ENCODE measurements at regions not wholly inside any gene's neighbourhood (a gene's known extent, or its start where the extent isn't known, plus 50 kb on each side); places are given as distances from the start of the nearest gene placed in this dataset.

DNA sequence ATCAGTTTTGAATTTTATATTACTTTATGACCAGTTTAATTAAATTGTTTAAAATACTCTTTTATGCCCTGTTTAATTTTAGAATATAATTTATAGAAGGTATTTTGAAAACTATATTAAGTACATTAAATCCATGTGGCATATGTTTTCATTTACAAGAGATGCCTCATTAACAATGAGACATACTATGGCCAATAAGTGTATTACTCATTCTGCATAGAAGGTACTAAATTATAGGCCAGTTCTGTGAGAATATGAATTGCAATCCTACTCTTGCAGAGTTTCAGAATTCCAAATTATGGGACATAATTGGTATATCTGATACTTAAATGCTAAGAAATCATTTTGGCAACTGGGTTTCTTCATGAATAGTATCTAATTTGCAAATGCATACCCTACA, 951.1 kb downstream of the FAT4 start:
- no peak for DNase-seq

DNA sequence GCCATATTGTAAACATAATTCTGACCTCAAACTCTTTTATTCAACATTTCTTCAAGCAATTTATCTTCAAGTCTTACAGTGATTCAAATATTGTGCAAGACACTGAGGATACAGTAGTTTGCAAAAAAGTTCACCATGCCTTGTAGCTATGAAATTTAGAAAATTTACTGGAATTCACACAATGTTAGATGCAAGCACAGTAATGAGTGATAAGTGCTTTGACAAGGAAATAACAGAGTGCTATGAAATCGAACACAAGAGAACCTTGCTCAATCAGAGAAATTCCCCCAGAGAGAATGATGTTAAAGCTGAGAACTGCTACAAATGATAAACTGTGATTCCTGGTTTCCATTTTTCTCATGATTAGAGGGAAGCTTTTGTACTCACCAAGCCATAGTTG, 952.9 kb downstream of the FAT4 start:
- DNase-seq: no peak

DNA sequence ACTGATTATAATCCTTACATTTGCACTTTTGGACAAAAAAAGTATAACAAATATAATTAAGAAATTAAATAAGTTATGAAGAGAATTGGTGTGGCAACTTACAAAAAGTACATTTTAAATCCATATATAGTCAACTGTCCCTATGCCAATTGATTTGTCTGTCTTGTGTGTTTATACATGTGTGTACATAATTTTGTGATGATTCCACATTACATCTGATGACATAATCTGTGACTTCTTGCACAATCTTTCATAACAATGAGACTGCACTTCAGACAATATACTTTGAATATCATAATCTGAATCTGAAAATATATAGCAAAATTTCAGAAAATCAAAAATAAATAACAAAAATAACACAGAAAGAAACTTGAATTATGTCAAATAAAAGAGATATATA, 953.4 kb downstream of the FAT4 start:
- DNase-seq: no peak

DNA sequence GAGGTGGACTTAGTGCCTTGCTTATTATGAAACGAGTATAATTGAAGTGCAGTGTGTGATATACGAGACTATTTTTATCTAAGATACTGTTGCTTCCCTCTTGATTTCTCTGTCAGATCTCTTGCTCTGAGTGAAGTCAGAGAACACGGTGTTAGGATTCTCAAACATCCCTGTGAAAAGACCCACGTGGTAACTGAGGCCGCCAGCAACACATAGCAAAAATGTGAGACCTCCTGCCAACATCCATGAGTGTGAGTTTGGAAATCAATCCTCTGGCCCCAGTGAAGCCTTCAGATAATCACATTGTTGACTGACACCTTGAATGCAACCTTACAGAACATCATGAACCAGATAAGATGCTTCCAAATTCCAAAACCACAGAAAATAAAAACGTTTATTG, 954.4 kb downstream of the FAT4 start:
- DNase-seq: no peak

DNA sequence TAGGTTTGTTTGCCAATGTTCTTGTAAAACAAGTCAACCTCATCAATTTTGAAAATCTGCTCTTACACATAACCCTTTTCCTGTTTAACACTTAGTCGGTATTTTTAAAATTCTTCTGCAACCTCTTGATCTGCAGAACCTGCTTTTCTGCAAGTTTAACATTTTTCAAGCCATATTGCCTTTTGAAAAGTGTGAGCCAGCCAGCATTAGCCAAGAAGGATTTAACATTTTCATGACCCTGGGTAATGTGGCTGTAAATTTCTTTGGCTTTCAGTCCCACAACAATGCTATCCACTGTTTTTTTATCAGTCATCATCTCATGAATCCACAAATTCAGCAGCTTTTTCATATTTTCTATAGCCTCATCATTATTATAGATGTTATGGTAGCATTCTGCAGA, 956.5 kb downstream of the FAT4 start:
- no peak for DNase-seq

DNA sequence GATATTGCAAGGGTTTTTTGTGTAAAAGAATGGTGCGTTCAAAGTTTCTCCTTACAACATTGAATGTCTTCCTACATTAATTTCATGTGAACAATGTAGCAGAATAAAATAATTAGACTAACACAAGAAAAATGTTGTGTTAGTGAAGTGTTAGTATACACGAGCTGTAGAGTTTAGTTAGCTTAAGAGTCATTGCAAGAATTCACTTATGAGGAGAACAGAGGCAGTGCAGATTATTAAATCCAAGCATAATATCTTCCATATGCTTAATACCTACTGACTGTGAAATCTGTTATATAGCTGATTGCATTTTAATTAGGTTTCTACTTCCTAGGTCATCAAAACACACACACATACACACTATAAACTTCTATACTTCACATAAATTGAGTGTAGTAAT, 959.0 kb downstream of the FAT4 start:
- DNase-seq: no peak

DNA sequence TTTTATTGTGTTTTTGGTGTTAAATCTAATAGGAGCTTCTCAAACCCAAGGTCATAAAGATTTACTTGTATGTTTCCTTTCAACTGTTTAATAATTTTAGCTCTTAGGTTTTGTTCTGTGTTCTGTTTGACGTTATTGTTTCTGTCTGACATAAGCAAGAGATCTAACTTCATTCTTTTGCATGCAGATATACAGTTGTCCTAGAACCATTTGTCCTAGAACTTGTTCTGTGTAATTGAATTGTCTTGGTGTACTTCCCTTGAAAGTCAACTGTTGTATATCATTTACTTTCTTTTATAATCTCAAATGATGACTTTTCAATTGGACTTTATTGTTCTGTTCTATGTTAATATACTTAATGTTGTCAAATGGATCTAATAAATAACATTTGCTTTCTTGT, 977.1 kb downstream of the FAT4 start:
- no peak for DNase-seq

DNA sequence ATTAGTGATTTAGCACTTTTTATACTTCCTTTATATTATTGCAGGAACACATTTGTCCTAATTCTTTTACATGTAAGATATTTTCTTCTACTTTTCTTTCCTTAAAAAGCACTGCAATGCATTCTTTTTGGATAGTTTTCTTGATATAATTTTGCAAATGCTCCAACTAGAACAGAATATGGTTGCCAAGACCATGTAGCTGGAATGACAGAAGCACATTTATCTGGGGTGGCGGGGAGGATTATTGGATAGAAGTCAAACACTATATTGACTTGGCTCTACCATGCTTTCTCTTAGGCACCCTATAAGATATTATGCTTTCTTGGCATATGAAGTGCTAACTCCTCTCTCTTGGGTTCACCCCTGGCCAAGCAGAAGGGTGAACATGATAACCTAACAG, 983.5 kb downstream of the FAT4 start:
- no peak for DNase-seq

DNA sequence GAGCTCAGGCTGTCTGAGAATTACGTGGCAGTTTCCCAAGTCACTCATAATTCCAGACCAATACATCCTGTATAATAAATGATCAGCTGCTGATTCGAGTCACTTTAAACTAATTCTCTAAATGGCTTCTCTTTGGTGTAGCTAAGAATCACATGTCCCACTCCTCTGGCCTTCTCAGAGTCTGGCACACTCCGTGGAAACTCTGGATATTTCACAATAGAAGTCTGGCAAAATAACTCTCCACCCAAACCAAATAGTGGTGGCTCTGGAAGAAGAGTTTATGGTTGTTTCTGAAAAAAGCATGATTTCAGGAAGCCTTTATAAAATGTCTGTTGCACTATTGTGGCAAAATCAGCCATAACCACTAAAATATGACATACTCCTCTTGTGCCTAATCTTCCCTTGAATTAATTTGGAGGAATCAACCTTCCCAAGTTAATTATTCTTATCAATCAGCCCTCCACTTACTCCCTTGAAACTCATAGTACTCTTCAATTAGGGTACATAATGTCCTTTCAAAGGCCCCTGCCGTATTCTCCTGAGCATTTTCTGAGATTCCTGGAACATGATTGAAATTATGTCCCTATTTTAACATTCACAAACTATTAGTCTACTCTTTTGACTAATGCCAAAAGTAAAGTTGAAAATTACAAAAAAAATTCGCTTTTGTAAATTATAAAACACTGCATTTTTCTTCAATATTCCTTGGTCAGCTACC, 991.6 kb downstream of the FAT4 start:
- DNase-seq: no peak

DNA sequence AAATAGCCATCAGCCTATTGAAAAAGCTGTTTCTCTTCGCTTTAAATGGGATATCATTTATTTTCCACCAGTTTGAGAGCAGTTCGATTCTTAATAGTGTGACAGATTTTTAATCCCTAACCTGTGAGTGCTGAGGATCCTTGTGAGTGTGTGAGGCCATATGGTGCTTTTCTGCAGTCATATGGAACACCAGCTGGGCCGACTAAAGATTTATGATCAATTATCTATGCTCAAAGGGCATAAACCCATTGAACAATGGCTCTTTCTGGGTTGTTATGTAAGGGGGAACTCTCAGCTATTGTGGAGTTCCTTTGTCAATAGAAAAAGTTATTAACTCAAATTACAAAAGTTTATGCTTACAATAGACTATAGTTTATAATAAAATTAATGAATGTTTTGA, 1003.6 kb downstream of the FAT4 start:
- no peak for DNase-seq

DNA sequence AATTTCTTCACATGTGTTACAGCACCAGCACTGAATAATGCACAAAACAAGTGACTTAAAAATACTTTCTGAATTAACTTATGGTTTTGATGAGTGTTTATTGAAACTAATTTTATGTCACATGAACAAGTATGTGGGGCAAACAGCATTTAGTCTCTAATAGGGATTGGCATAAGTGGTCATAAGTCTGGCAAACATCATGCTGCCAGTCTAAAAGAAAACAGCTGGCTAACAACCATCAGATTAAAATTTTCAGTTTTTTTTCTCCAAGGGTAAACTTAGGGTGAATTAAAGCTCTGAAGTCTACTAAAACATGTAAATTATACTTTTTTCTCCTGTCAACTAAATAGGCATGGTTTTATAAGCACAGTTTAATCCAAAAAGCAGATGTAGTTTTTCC, 1014.2 kb downstream of the FAT4 start:
- no peak for DNase-seq

DNA sequence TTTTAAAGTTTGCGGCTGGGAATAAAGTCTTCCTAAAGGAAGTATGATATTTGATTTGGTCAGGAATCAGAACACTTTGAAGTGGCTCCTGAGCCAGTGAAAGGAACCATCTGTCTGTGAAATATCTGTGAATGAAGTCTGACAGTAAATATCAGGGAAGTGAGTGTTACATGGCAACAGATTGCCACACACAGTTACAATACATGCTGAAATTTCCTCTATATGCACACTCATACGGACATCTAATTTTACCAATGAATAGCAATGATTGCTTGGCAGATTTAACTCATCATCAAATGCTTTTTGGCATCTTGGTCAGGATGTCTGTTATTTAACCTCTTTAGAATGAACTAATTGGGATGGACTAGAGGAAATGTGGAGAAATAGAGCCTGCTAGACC, 1023.8 kb downstream of the FAT4 start:
- no peak for DNase-seq

DNA sequence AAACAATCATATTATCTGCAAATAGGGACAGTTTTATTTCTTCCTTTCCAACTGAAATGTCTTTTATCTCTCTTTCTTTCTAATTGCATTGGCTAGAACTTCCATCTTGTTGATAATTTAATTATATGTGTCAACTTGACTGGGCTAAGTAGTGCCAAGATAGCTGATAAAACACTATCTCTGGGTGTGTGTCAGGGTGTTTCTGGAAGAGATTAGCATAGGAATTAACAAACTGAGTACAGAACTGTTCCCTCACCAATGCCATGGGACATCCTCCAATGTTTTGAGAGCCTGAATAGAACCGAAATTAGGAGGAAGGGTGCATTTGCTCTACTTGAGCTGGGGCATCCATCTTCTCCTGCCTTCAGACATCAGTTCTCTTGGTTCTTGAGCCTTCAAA, 1027.2 kb downstream of the FAT4 start:
- no peak for DNase-seq

DNA sequence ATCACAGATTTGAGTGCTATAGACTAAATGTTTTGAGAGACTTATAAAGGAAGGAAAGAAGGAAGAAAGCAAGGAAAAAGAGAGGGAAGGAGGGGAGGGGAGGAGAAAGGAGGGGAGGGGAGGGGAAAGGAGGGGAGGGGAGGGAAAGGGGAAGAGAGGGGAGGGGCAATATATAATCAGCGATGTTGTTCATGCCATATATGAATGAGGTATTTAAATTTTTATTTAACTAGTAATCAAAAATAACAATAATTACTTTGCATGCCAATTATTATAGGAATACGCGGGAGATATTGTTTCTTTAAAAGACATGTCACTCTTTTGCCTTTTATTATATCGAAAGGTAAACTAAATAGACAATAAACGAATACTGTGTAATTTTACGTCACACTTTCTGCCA, 1029.7 kb downstream of the FAT4 start:
- no peak for DNase-seq

DNA sequence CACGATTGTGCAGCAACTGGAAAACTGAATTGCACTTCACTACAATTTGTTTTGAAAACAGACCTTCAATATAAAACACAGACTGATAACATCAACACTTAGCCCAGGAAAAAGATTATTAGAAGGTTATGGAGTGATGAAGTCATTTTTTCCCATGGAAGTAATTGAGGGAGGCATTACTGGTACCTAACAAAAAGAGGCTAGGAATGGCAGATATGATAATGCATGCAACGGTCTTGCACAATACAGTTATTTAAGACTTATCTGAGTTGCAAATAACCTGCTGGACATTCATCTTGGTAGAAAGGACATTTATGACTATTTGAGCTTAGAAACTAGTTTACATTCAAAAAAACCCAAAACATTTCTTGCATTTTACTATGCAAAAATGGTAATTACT, 1031.9 kb downstream of the FAT4 start:
- no peak for DNase-seq

DNA sequence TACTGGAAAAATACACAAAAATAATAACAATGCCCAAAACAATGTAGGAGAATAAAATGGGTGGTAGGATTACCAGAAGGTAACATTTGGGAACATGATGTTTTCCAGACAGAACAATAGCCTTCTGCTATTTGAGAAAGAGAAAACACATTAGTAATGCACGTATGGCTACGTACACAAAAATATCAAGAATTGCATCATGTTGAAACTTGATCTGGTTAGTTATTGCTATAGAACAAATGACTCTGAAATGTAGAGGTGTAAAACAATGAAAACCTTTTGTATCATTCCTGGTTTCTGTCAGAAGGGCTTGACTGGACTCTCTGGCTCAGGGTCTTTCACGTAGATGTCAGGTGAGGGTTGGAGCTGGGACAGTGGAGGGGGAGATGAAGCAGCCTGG, 1040.0 kb downstream of the FAT4 start:
- DNase-seq: no peak

DNA sequence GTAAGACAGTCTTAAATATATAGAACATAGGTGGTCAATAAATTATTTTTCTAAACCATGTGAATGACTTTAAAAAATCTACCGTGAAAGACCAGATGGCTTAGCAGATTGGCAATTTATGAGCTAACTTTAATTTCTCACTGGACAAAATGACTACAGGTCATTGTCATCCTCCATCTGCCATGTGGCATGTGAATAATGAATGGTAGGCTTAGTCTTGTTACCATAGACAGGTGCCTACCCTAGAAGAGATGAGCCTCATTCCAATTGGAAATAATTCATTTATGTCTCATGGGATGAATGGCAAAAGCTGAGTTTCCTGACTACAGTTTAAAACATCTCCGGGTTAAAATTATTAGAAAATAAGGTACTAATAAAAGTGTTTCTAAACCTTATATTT, 1043.3 kb downstream of the FAT4 start:
- DNase-seq: no peak

DNA sequence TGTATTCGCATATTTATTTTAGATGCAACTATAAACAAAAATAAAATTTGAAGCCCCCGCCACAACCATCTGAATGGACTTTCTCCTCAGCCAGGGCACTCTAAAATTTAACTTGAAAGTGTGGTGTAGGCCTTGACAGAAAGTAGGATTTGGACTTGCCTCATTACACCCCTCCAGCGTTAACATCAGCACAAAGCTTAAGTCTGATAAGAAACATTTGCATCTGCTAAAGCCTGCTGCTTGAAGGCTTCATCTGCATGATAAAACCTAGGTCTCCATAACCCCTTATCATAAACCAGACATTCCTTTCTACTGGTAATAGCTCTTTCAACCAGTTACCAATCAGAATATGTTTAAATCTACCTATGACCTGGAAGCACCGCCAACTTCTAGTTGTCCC, 1046.5 kb downstream of the FAT4 start:
- DNase-seq: no peak

DNA sequence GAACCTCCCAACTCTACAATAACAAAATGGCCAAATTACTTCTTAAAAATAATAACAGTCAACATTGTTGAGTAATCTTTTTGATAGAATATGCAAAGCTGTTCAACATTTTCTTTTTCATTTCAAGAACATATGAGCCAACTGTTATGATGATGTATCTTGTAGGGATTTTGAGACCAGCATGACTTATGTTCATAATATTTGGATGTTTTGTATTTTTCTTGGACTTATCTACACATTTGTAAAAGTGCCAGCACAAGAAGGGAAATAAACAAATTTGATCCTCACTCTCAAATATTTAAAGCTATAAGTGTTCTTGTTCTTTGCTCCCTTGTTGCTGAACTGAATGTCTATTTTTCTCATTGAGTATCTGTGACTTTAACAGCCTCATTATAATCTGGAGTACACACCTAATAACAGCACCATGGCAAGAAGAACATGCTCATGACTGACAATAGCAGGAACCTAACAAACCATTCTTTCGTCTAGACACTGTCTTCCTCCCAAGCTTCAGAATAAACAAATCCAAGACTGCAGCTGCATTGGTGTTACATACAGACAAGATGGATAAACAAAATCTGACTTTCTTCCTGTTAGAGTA, 1049.7 kb downstream of the FAT4 start:
- no peak for DNase-seq

DNA sequence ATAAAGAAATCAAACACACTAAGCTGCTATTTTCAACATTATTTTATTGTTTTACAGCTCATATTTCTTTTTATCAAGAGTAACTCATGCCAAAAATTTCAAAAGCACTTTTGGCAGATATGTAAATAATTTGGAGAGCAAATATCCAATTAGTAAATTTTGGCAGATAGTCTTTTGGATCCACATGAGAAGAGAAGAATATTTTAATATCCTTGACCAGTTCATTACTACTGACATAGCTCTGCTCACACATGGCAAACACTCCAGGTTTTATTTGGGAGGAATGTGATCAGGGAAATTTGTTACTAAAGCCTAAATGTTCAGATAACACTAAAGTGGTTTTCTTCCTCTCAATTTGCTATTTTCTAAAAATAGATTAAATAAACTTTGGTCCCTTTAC, 1054.3 kb downstream of the FAT4 start:
- DNase-seq: no peak

DNA sequence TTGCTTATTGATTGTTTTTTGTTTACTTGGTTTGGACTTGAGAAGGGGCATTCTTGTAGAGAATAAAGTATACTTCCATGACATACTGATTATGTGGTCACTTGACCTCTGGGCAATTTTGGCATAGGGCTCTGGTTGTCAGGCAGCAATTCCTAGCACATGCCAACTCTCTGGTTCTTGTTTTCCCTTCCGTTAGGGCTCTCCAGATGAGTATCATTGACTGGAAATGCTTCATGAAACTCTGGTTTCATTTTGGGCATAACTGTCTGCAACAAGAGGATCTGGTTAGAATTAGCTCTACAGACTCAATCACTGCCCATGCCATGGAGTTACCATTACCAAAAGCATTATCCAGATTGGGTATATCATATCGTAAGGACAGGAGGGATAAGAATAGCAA, 1057.9 kb downstream of the FAT4 start:
- no peak for DNase-seq

DNA sequence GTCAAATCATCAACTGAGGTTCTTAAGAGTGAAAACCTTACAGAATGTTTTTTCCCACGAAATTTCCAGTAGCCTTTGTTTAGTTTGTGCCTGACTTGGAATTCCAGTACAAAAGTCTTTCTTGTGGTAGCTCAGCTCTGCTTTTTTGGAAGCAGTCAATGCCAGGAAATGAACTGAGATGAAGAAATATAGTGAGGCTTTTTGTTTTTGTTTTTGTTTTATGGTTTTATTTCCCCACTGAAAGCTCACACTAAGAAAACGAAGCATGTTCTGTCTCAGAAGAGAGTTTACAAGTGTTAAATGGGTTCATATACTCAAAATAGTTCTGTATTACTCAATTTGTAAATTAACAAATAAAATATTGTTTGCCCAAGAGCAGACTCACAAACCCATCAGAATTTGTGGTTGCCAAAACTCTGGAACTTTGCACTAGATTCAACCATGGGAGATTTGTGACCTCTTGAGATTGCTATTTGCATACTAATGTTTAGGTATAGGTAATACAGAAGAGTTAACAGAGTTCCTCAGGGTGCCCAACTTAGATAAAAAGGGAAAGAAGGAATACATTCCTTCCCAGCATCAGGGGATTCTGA, 1060.8 kb downstream of the FAT4 start:
- DNase-seq: no peak

DNA sequence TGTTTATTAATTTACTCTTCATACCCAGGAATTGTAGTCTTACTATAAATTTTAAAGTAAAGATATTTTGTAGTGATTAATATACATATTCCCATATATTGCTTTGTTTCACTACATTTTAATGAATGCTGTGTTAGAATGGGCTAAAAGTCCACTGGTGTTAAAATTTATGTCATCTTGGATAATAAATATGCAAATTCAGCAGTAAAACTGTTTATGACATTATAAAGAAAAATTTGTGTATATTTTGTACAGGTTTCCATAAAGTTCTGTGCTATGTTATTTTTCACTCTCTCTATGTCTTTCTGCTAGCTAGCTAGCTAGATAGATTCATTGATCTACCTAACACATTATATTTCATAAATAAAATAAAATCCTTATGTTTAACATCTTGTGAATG, 1071.2 kb downstream of the FAT4 start:
- no peak for DNase-seq

DNA sequence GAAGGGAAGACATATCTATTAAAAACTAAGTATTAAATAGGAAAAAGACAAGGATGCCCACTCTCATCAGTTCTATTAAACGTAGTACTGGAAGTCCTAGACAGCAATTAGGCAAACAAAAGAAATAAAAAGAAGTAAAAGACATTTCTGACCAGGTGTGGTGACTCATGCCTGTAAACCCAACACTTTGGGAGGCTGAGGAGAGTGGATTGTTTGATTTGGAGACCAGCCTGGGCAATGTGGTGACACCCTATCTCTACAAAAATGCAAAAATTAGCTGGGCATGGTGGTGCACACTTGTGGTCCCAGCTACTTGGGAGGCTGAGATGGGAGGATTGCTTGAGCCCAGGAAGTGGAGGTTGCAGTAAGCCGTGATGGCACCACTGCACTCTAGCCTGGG, 1071.8 kb downstream of the FAT4 start:
- DNase-seq: no peak

DNA sequence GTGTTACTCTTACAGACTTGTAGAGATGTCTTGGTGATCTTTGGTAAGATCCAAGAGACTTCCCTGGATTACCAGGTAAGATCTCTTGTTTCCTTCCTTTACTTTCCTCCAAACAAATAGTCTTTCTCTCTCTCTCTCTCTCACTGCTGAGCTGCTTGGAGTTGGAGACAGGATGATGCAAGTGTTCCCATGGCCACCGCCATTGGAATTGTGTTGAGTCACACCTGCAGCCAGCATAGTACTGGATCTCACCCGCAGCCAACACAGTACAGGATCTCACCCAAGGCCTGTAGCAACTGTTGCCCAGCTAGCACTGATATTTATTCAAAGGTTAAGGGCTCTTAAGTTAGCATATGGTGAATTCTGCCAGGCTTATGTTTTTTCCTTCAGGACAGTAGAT, 1080.9 kb downstream of the FAT4 start:
- DNase-seq: no peak

Data from NCI-H1048 (cell line).